ENCODE measurements at regions not wholly inside any gene's neighbourhood (a gene's known extent, or its start where the extent isn't known, plus 50 kb on each side); places are given as distances from the start of the nearest gene placed in this dataset.

GRCh38 chr6:25188232-25188631 is 90.9 kb upstream of the CARMIL1 start:
- no CpG with 5 or more reads among the region's 1 CpG for WGBS (ENCODE audit: extremely low coverage, insufficient coverage, low lambda C conversion rate)
- no peak overlapping the region for H2BK15ac ChIP-seq (replicated peaks; ENCODE audit: low read depth)
- no peak overlapping the region for H4K8ac ChIP-seq (ENCODE audit: low read depth, low read length)

GRCh38 chr6:25192590-25193459 is 86.3 kb upstream of the CARMIL1 start:
- Histone ChIP-seq H3K56ac (ENCODE audit: low read length) (no peak overlapping the region), H3K36me3 (ENCODE audit: control insufficient read depth, insufficient read depth, low read length) (no peaks in the 10 kb centered on the region), H2AK5ac (ENCODE audit: low read length) (no peak overlapping the region), H3K18ac (ENCODE audit: low read length) (no peak overlapping the region), H3K79me1 (ENCODE audit: low read length) (no peaks in the 10 kb centered on the region), H2BK120ac (ENCODE audit: low read depth, low read length) (no peak overlapping the region), H3K27me3 (ENCODE audit: insufficient read depth, low read length, poor library complexity) (no peaks in the 10 kb centered on the region), H3K9ac (ENCODE audit: low read length) (no peak overlapping the region), H3K4me1 (ENCODE audit: control insufficient read depth, low read depth, low read length) (no peaks in the 10 kb centered on the region), H3K4ac (ENCODE audit: low read depth, low read length) (no peak overlapping the region), H2BK5ac (ENCODE audit: low read length) (no peak overlapping the region), H4K5ac (ENCODE audit: low read length) (no peak overlapping the region), H3K79me2 (ENCODE audit: control insufficient read depth, insufficient read depth, low read length) (no peaks in the 10 kb centered on the region), H3K27ac (ENCODE audit: low read depth, low read length) (no peak overlapping the region), H2BK15ac (replicated peaks; ENCODE audit: low read depth) (no peak overlapping the region), H4K8ac (ENCODE audit: low read depth, low read length) (no peak overlapping the region), H3K23ac (ENCODE audit: low read length) (no peak overlapping the region), H3K4me3 (ENCODE audit: low read length) (no peak overlapping the region), H3K4me2 (ENCODE audit: low read length) (no peak overlapping the region)
- no CpG with 5 or more reads among the region's 6 CpGs for WGBS (ENCODE audit: extremely low coverage, insufficient coverage, low lambda C conversion rate)
- DNase-seq, result no peak

More at GRCh38 chr6:25188232-25188631, 90.9 kb upstream of the CARMIL1 start:
- Histone ChIP-seq H3K9ac (ENCODE audit: low read length) (no peak overlapping the region), H3K27ac (ENCODE audit: low read depth, low read length) (no peak overlapping the region), H3K4me1 (ENCODE audit: control insufficient read depth, low read depth, low read length) (no peaks in the 10 kb centered on the region), H2BK5ac (ENCODE audit: low read length) (no peak overlapping the region), H4K5ac (ENCODE audit: low read length) (no peak overlapping the region), H3K27me3 (ENCODE audit: insufficient read depth, low read length, poor library complexity) (no peaks in the 10 kb centered on the region), H3K56ac (ENCODE audit: low read length) (no peak overlapping the region), H3K79me1 (ENCODE audit: low read length) (no peaks in the 10 kb centered on the region), H3K23ac (ENCODE audit: low read length) (no peak overlapping the region), H3K18ac (ENCODE audit: low read length) (no peak overlapping the region), H2BK120ac (ENCODE audit: low read depth, low read length) (no peak overlapping the region), H3K4ac (ENCODE audit: low read depth, low read length) (no peak overlapping the region), H3K4me3 (ENCODE audit: low read length) (no peak overlapping the region), H3K36me3 (ENCODE audit: control insufficient read depth, insufficient read depth, low read length) (no peaks in the 10 kb centered on the region), H2AK5ac (ENCODE audit: low read length) (no peak overlapping the region), H3K79me2 (ENCODE audit: control insufficient read depth, insufficient read depth, low read length) (no peaks in the 10 kb centered on the region), H3K4me2 (ENCODE audit: low read length) (no peak overlapping the region)
- no peak for DNase-seq

GRCh38 chr6:25193460-25194171 is 85.6 kb upstream of the CARMIL1 start:
- no peaks in the 10 kb centered on the region for H3K79me1 ChIP-seq (ENCODE audit: low read length)
- no peak overlapping the region for H4K5ac ChIP-seq (ENCODE audit: low read length)
- H3K18ac ChIP-seq (ENCODE audit: low read length), result no peak overlapping the region
- no peak overlapping the region for H2BK15ac ChIP-seq (replicated peaks; ENCODE audit: low read depth)
- H4K8ac ChIP-seq (ENCODE audit: low read depth, low read length), result no peak overlapping the region
- no peak overlapping the region for H2BK5ac ChIP-seq (ENCODE audit: low read length)
- no peak overlapping the region for H3K4me2 ChIP-seq (ENCODE audit: low read length)
- no peak overlapping the region for H2AK5ac ChIP-seq (ENCODE audit: low read length)
- no peaks in the 10 kb centered on the region for H3K79me2 ChIP-seq (ENCODE audit: control insufficient read depth, insufficient read depth, low read length)
- no peak overlapping the region for H3K9ac ChIP-seq (ENCODE audit: low read length)
- no peak overlapping the region for H3K56ac ChIP-seq (ENCODE audit: low read length)
- no peak overlapping the region for H3K4me3 ChIP-seq (ENCODE audit: low read length)
- DNase-seq, result no peak
- H3K4ac ChIP-seq (ENCODE audit: low read depth, low read length), result no peak overlapping the region
- H3K27ac ChIP-seq (ENCODE audit: low read depth, low read length), result no peak overlapping the region
- no peaks in the 10 kb centered on the region for H3K36me3 ChIP-seq (ENCODE audit: control insufficient read depth, insufficient read depth, low read length)
- H3K4me1 ChIP-seq (ENCODE audit: control insufficient read depth, low read depth, low read length), result no peaks in the 10 kb centered on the region
- H3K27me3 ChIP-seq (ENCODE audit: insufficient read depth, low read length, poor library complexity), result no peaks in the 10 kb centered on the region
- 100% methylated on average over 1 of the region's 6 CpGs for WGBS (ENCODE audit: extremely low coverage, insufficient coverage, low lambda C conversion rate)
- H2BK120ac ChIP-seq (ENCODE audit: low read depth, low read length), result no peak overlapping the region
- no peak overlapping the region for H3K23ac ChIP-seq (ENCODE audit: low read length)

GRCh38 chr6:25194172-25194678 is 84.9 kb upstream of the CARMIL1 start:
- Histone ChIP-seq H3K36me3 (ENCODE audit: control insufficient read depth, insufficient read depth, low read length) (no peaks in the 10 kb centered on the region), H2BK15ac (replicated peaks; ENCODE audit: low read depth) (no peak overlapping the region), H2BK5ac (ENCODE audit: low read length) (no peak overlapping the region), H3K4me2 (ENCODE audit: low read length) (no peak overlapping the region), H4K8ac (ENCODE audit: low read depth, low read length) (no peak overlapping the region), H3K23ac (ENCODE audit: low read length) (no peak overlapping the region), H2AK5ac (ENCODE audit: low read length) (no peak overlapping the region), H3K4ac (ENCODE audit: low read depth, low read length) (no peak overlapping the region), H3K4me1 (ENCODE audit: control insufficient read depth, low read depth, low read length) (no peaks in the 10 kb centered on the region), H3K27ac (ENCODE audit: low read depth, low read length) (no peak overlapping the region), H3K27me3 (ENCODE audit: insufficient read depth, low read length, poor library complexity) (no peaks in the 10 kb centered on the region), H2BK120ac (ENCODE audit: low read depth, low read length) (no peak overlapping the region), H3K56ac (ENCODE audit: low read length) (no peak overlapping the region), H4K5ac (ENCODE audit: low read length) (no peak overlapping the region), H3K9ac (ENCODE audit: low read length) (no peak overlapping the region), H3K79me2 (ENCODE audit: control insufficient read depth, insufficient read depth, low read length) (no peaks in the 10 kb centered on the region), H3K18ac (ENCODE audit: low read length) (no peak overlapping the region), H3K79me1 (ENCODE audit: low read length) (no peaks in the 10 kb centered on the region), H3K4me3 (ENCODE audit: low read length) (no peak overlapping the region)
- no peak for DNase-seq
- no CpG with 5 or more reads among the region's 8 CpGs for WGBS (ENCODE audit: extremely low coverage, insufficient coverage, low lambda C conversion rate)

GRCh38 chr6:25196464-25196863 is 82.7 kb upstream of the CARMIL1 start:
- WGBS (ENCODE audit: extremely low coverage, insufficient coverage, low lambda C conversion rate), result no CpG with 5 or more reads among the region's 2 CpGs
- no peak overlapping the region for H2BK120ac ChIP-seq (ENCODE audit: low read depth, low read length)
- H3K23ac ChIP-seq (ENCODE audit: low read length), result no peak overlapping the region
- H3K4me1 ChIP-seq (ENCODE audit: control insufficient read depth, low read depth, low read length), result no peaks in the 10 kb centered on the region
- H2AK5ac ChIP-seq (ENCODE audit: low read length), result no peak overlapping the region
- H3K27me3 ChIP-seq (ENCODE audit: insufficient read depth, low read length, poor library complexity), result no peaks in the 10 kb centered on the region
- H3K4ac ChIP-seq (ENCODE audit: low read depth, low read length), result no peak overlapping the region
- H3K79me2 ChIP-seq (ENCODE audit: control insufficient read depth, insufficient read depth, low read length), result no peaks in the 10 kb centered on the region
- H3K18ac ChIP-seq (ENCODE audit: low read length), result no peak overlapping the region
- no peak overlapping the region for H4K5ac ChIP-seq (ENCODE audit: low read length)
- no peaks in the 10 kb centered on the region for H3K79me1 ChIP-seq (ENCODE audit: low read length)
- no peaks in the 10 kb centered on the region for H3K36me3 ChIP-seq (ENCODE audit: control insufficient read depth, insufficient read depth, low read length)
- no peak overlapping the region for H3K4me2 ChIP-seq (ENCODE audit: low read length)
- no peak overlapping the region for H3K9ac ChIP-seq (ENCODE audit: low read length)
- H2BK15ac ChIP-seq (replicated peaks; ENCODE audit: low read depth), result no peak overlapping the region
- H4K8ac ChIP-seq (ENCODE audit: low read depth, low read length), result no peak overlapping the region
- H3K27ac ChIP-seq (ENCODE audit: low read depth, low read length), result no peak overlapping the region
- no peak overlapping the region for H3K4me3 ChIP-seq (ENCODE audit: low read length)
- H3K56ac ChIP-seq (ENCODE audit: low read length), result no peak overlapping the region
- no peak for DNase-seq
- H2BK5ac ChIP-seq (ENCODE audit: low read length), result no peak overlapping the region
